ENCODE measurements at regions not wholly inside any gene's neighbourhood (a gene's known extent, or its start where the extent isn't known, plus 50 kb on each side); places are given as distances from the start of the nearest gene placed in this dataset.

DNA sequence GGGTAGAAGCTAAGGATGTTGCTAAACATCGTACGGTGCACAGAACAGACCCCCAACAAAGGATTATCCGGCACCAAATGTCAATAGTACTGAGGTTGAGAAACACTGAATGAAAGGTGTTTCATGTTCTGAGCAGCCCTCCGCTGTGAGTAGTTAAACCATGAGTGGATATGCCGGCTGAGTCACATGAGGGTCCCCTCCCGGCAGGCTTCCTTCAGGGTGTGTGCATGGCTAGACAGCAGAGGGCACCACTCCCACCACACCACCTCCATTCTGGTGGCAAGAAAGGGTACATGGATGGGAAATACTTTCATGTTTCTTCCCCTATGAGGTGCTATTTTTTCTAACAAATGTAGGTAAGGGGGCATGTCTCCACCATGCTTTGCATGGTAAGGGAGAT lies 128.3 kb upstream of the SEMA6D start:
- TF ChIP-seq, protein P1, sequence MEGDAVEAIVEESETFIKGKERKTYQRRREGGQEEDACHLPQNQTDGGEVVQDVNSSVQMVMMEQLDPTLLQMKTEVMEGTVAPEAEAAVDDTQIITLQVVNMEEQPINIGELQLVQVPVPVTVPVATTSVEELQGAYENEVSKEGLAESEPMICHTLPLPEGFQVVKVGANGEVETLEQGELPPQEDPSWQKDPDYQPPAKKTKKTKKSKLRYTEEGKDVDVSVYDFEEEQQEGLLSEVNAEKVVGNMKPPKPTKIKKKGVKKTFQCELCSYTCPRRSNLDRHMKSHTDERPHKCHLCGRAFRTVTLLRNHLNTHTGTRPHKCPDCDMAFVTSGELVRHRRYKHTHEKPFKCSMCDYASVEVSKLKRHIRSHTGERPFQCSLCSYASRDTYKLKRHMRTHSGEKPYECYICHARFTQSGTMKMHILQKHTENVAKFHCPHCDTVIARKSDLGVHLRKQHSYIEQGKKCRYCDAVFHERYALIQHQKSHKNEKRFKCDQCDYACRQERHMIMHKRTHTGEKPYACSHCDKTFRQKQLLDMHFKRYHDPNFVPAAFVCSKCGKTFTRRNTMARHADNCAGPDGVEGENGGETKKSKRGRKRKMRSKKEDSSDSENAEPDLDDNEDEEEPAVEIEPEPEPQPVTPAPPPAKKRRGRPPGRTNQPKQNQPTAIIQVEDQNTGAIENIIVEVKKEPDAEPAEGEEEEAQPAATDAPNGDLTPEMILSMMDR (IDR thresholded peaks at IDR 0.05), result no peak
- no peak for TF ChIP-seq EZH2 (IDR thresholded peaks at IDR 0.05; ENCODE audit: borderline replicate concordance, insufficient read depth, low read depth, low read length, poor library complexity, severe bottlenecking)

All from B cell (primary cell).